Dendritic cell treated with granulocyte-macrophage colony-stimulating factor and Interleukin-4, amounts not matched to agents 40 ng/mL and 50 ng/mL, for 4 days (primary cell): ENCODE measurements at regions not wholly inside any gene's neighbourhood (a gene's known extent, or its start where the extent isn't known, plus 50 kb on each side); places are given as distances from the start of the nearest gene placed in this dataset.

Source experiments
- H3K27ac Mint-ChIP-seq: one replicate; pipeline ENCODE4 v1.8.0; 2022; ENCODE audit warnings: mild to moderate bottlenecking, mixed read lengths
- H3K27me3 Mint-ChIP-seq: one replicate; pipeline ENCODE4 v1.8.0; 2022; ENCODE audit warnings: mild to moderate bottlenecking, mixed read lengths
- H3K36me3 Mint-ChIP-seq: one replicate; pipeline ENCODE4 v1.8.0; 2022; ENCODE audit warnings: low read depth, mixed read lengths
- H3K4me1 Mint-ChIP-seq: one replicate; pipeline ENCODE4 v1.8.0; 2022; ENCODE audit warnings: low read depth, mixed read lengths
- H3K4me3 Mint-ChIP-seq: one replicate; pipeline ENCODE4 v1.8.0; 2022; ENCODE audit warnings: mild to moderate bottlenecking, moderate library complexity, mixed read lengths
- H3K9me3 Mint-ChIP-seq: one replicate; pipeline ENCODE4 v1.8.0; 2022; ENCODE audit warnings: mixed read lengths
- intact Hi-C: fragments of 100-400 bp; cut with micrococcal nuclease; formaldehyde crosslinking; loops from one replicate; pipeline ENCODE4 v1.15.0; 2022

DNA sequence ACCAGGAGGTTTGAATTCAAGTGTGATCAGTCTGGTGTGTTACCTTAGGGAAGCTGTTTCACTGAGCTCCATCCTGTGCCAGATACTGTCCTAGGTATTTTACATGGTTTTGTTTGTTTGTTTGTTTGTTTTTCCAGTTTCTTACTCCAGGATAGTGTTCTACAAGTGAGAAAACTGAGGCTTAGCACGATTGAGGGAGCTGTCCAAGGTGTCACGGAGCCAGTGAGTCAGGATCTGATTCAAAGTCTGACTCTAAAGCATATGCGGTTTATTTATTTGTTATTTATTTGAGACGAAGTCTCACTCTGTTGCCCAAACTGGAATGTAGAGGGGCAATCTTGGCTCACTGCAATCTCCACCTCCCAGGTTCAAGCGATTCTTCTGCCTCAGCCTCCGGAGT lies 79.7 kb upstream of the GNG2 start:
- H3K4me1 Mint-ChIP-seq, result peaks cover 24% of the 10 kb centered on the region
- H3K9me3 Mint-ChIP-seq, result peaks cover 13% of the 10 kb centered on the region
- peaks cover 22% of the 10 kb centered on the region for H3K27me3 Mint-ChIP-seq

DNA sequence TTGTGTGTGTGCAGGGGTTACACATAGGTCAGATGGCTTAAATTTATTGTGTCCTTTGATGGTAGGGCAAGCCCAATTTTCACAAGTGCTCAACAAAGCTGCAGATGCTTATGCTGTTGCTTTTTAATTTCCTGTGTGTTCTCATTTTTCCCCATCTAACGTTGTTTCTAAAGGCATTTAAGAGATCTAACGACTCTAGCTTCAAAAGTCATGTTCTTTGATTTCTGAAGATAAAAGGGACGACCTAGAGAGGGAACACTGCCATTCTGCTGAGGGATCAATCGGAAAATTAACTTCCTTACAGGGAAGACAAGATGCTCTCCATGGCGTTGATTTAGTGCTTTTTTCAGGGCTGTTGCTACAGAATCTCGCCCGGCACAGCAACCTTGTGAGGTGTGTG lies 79.0 kb upstream of the GNG2 start:
- H3K27me3 Mint-ChIP-seq, result peaks cover 18% of the 10 kb centered on the region
- intact Hi-C loops, result loop anchor here (2.0 to 5.0 kb wide), 4 partner anchors 61 to 411 kb away; partner anchors contain the start of gene FRMD6
- no peak overlapping the region for H3K4me3 Mint-ChIP-seq
- H3K27ac Mint-ChIP-seq, result no peak overlapping the region
- peaks cover 15% of the 10 kb centered on the region for H3K36me3 Mint-ChIP-seq
- peaks cover 19% of the 10 kb centered on the region for H3K9me3 Mint-ChIP-seq
- peaks cover 19% of the 10 kb centered on the region for H3K4me1 Mint-ChIP-seq

More for the DNA sequence above, 79.7 kb upstream of the GNG2 start:
- peaks cover 9% of the 10 kb centered on the region for H3K36me3 Mint-ChIP-seq
- H3K27ac Mint-ChIP-seq, result no peak overlapping the region
- intact Hi-C loops, result loop anchor here (2.0 to 5.0 kb wide), 4 partner anchors 62 to 410 kb away; partner anchors contain the start of gene FRMD6
- H3K4me3 Mint-ChIP-seq, result no peak overlapping the region

DNA sequence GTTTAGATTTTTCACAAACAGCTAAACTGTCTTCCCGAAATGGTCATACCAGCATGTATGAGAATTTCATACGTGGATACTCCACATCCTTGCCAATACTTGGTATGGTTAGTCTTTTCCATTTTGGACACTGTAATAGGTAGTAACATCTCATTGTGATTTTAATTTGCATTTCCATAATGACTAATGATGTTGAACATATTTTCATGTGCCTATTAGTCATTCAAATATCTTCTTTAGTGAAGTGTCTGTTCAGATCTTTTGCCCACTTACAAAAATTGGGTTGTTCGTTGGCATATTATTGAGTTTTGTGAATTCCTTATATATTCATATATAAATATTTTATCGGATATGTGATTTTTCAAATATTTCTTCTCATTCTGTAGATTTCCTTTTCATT lies 78.0 kb upstream of the GNG2 start:
- Mint-ChIP-seq H3K9me3 (peaks cover 30% of the 10 kb centered on the region), H3K27ac (no peak overlapping the region), H3K27me3 (peaks cover 16% of the 10 kb centered on the region), H3K4me1 (peaks cover 17% of the 10 kb centered on the region), H3K4me3 (no peak overlapping the region), H3K36me3 (peaks cover 26% of the 10 kb centered on the region)
- intact Hi-C loops, result loop anchor here (5.0 kb wide), 2 partner anchors 60 to 130 kb away; partner anchors contain the start of gene FRMD6

DNA sequence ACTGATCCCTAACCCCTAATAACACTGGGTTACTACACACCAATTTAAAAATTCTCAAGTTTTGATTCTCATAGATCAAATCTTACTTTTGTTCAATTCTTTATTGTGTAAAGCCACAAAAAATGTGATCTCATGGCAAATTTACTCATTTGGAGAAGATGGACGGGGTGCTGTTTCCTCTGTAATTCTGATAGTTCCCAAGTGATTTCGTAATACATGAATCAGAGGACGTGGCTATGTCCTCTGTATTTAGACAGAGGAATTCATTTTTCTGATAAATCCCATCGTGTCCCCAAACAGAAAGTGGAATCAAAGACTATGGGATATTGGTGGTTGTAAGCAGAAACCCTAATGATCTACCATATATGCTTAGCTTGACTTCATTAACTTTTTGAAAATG lies 76.6 kb upstream of the GNG2 start:
- intact Hi-C loops, result loop anchor here (5.0 kb wide), 2 partner anchors 59 to 131 kb away; partner anchors contain the start of gene FRMD6
- H3K27me3 Mint-ChIP-seq, result peaks cover 6% of the 10 kb centered on the region

DNA sequence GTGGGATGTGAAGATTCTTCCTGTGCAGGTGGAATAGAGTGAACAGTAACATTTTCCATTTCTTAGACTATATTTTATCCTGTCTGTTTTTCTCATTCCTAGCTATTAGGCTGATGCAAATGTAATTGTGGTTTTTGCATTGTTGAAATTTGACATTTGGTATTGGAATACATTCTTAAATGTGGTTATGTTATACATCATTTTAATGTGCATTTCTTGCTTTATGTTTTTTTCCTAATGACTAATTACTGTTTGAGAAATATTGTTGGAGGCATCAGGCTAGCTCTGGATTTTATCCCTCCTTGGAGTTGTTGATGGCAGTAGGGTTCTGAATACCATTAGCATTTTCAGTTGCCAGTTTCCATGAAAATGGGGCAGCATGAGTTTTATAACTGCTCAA lies 75.9 kb upstream of the GNG2 start:
- Mint-ChIP-seq H3K4me3 (no peak overlapping the region), H3K36me3 (peaks cover 30% of the 10 kb centered on the region), H3K4me1 (peaks cover 26% of the 10 kb centered on the region), H3K9me3 (peaks cover 32% of the 10 kb centered on the region), H3K27ac (no peak overlapping the region), H3K27me3 (peaks cover 4% of the 10 kb centered on the region)
- intact Hi-C loops, result loop anchor here (5.0 kb wide), 2 partner anchors 58 to 132 kb away; partner anchors contain the start of gene FRMD6

More for the DNA sequence above, 76.6 kb upstream of the GNG2 start:
- no peak overlapping the region for H3K27ac Mint-ChIP-seq
- H3K36me3 Mint-ChIP-seq, result peaks cover 30% of the 10 kb centered on the region
- peaks cover 32% of the 10 kb centered on the region for H3K9me3 Mint-ChIP-seq
- H3K4me3 Mint-ChIP-seq, result no peak overlapping the region
- peaks cover 19% of the 10 kb centered on the region for H3K4me1 Mint-ChIP-seq

DNA sequence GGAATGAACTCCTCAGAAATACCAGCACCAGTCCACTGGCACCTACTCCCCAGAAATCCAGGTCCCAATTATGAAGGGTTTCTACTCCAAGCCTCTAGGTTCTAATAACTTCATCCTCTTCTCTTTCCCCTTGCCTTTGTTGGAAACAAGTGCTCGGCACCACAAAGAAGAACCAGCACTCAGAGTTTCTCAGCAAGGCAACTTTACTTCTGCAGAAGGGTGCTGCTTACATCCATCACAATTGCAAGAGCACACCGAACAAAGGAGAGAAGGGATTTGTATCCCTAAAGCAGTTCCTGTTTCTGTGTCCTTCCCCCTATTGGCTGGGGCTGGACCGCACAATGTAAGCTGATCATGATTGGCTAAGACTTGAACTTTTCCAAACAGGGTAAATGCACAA lies 74.2 kb upstream of the GNG2 start:
- intact Hi-C loops, result loop anchor here (5.0 kb wide), 1 partner anchor 76 kb away; the partner anchor contains the start of gene GNG2
- peaks cover 3% of the 10 kb centered on the region for H3K27me3 Mint-ChIP-seq

DNA sequence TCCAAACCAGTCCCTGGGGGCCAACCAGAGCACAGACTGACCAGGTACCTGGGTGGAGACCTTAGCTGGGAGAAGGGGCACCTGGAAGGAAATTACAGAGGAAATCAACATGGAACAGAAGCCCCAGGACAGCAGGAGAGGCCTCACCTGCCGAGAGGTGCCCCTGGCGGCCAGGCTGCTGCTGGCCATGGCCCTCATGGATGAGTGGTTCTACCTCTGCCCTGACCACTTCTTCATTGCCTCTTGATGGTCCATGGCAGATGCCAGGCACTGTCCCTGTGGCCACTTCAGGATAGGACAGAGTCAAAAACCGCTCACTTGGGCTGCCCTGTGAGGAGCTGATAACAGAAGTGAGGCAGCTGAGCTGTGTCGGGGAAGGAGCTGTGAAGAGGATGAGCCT lies 73.1 kb upstream of the GNG2 start:
- H3K27ac Mint-ChIP-seq, result peak overlapping the region; percentile 61
- peaks cover 32% of the 10 kb centered on the region for H3K9me3 Mint-ChIP-seq
- H3K4me1 Mint-ChIP-seq, result peaks cover 46% of the 10 kb centered on the region
- peaks cover 30% of the 10 kb centered on the region for H3K36me3 Mint-ChIP-seq
- H3K4me3 Mint-ChIP-seq, result no peak overlapping the region
- peaks cover 3% of the 10 kb centered on the region for H3K27me3 Mint-ChIP-seq
- intact Hi-C loops, result loop anchor here (5.0 kb wide), 1 partner anchor 75 kb away; the partner anchor contains the start of gene GNG2

More for the DNA sequence above, 74.2 kb upstream of the GNG2 start:
- Mint-ChIP-seq H3K27ac (no peak overlapping the region), H3K4me1 (peaks cover 35% of the 10 kb centered on the region), H3K9me3 (peaks cover 32% of the 10 kb centered on the region), H3K4me3 (no peak overlapping the region), H3K36me3 (peaks cover 30% of the 10 kb centered on the region)

DNA sequence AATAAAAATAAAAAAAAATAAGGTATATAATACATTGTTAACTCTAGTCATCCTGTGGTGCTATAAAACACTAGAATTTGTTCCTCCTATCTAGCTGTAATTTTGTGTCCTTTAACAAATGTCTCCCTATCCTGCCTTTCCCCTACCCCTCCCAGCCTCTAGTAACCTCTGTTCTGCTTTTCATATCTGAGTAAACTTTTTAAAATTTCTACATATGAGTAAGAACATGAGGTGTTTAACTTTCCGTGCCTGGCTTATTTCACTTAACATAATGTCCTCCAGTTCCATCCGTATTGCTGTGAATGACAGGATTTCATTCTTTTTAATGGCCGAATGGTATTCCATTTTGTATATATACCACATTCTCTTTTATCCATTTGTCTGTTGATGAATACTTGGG lies 71.3 kb upstream of the GNG2 start:
- no peak overlapping the region for H3K4me3 Mint-ChIP-seq
- peaks cover 30% of the 10 kb centered on the region for H3K36me3 Mint-ChIP-seq
- peaks cover 3% of the 10 kb centered on the region for H3K27me3 Mint-ChIP-seq
- intact Hi-C loops, result loop anchor here (5.0 kb wide), 1 partner anchor 73 kb away; the partner anchor contains the start of gene GNG2
- peaks cover 32% of the 10 kb centered on the region for H3K9me3 Mint-ChIP-seq
- H3K4me1 Mint-ChIP-seq, result peaks cover 40% of the 10 kb centered on the region
- H3K27ac Mint-ChIP-seq, result peak overlapping the region; percentile 86

DNA sequence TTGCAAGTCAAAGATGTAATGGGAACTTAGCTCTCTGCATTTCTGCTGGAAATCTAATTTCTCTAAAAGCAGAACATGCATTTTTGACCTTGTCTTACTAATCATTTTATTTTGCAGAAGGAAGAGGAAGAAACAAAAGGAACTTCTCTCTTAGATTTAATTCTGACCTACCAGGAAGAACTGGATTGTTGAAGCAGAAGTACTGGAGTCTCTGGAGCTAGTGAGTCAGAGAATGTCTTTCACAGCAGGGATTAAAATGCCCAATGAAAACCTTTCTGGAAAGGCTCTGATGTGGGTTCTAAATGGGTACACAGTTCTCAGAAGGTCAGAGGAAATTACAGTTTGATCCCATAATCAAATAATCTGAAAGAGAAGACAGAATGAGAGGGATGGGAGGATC lies 70.8 kb upstream of the GNG2 start:
- intact Hi-C loops, result loop anchor here (5.0 kb wide), 1 partner anchor 73 kb away; the partner anchor contains the start of gene GNG2
- Mint-ChIP-seq H3K36me3 (peaks cover 30% of the 10 kb centered on the region), H3K27ac (peak overlapping the region; percentile 86)

DNA sequence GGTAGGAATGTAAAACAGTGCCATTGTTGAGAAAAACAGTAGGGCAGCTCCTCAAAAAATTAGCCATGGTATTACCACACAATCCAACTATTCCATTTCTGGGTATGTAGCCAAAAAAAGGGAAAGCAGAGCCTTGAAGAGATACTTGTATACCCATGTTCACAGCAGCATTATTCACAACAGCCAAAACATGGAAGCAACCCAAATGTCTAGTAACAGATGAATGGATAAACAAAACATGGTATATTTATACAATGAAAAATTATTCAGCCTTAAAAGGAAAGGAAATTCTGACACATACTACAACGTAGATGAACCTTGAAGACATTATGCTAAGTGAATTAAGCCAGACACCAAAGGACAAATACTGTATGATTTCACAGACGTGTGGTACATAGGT lies 67.6 kb upstream of the GNG2 start:
- Mint-ChIP-seq H3K9me3 (no peaks in the 10 kb centered on the region), H3K36me3 (no peaks in the 10 kb centered on the region), H3K4me3 (no peak overlapping the region), H3K27ac (no peak overlapping the region), H3K27me3 (no peaks in the 10 kb centered on the region), H3K4me1 (peaks cover 40% of the 10 kb centered on the region)
- intact Hi-C loops, result loop anchor here (5.0 kb wide), 1 partner anchor 54 kb away; no protein-coding TSS in a partner anchor

More for the DNA sequence above, 70.8 kb upstream of the GNG2 start:
- peaks cover 3% of the 10 kb centered on the region for H3K27me3 Mint-ChIP-seq
- peak overlapping the region; percentile 2 for H3K4me3 Mint-ChIP-seq
- peaks cover 40% of the 10 kb centered on the region for H3K4me1 Mint-ChIP-seq
- peaks cover 30% of the 10 kb centered on the region for H3K9me3 Mint-ChIP-seq

DNA sequence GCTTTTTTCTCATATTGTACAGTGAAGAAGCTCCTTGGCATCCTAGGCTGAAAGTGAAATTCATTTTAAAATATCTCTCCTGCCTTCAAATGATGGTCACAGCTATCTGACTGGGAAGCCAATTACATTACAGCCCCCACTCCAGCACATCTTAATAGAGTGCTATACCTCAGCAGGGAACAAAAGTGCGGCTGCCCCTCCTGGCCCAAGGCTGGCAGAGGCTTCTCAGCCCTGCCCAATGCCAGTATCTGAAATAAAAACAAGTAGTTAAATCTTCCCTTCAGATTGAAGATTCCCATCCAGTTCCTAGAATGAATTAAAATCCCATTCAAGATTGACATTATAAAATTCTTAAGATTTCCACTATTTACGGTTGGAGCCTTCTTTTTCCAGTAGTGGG lies 54.9 kb upstream of the GNG2 start:
- H3K4me1 Mint-ChIP-seq, result no peaks in the 10 kb centered on the region
- H3K9me3 Mint-ChIP-seq, result peaks cover 12% of the 10 kb centered on the region
- no peak overlapping the region for H3K4me3 Mint-ChIP-seq

DNA sequence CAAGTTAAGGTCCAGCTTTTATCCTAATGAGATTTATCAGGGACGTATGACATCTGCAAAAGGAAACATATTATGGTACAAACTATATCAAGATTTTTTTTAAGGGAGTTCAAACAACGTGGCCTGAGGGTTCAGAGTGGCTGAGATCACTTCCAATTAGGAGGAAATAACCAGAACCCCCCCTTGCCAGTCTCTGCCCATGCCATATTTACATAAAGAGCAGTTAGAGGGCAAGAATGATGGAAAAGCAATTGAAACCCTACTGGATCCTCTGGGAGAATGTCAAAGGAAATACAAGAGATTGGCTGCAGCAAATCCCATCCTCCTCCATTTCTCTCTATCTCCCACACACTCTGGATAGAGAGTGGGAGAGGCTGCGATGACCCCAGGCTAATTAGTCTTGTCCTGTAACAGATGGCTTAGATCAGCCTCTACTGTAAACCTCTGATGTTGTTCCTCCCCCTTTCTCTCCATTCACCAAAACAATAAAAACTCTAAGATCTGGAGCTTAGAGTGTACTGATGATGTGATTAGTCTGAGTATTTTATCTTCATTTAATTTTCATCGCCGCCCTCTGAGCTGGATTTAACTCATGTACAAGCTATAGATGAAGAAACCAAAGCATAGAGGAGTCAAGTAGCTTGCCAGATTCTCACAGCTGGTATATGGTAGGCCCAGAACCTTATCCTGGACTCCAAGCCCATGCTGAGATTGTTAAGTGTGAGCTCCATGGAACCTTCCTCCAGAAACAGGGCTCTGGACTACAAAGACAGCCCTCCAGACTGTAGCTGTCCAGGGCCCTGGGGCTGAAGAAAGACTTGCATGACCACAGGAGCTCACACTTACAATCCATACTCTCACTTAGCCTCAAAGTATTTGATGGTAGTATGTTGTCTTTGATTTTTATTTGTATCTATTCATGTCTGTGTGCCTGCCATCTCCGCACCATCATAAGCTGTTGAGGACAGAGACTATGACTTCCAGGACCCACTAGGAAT lies 54.1 kb upstream of the GNG2 start:
- H3K36me3 Mint-ChIP-seq, result no peaks in the 10 kb centered on the region
- intact Hi-C loops, result no loop called here
- H3K27ac Mint-ChIP-seq, result no peak overlapping the region

More for the DNA sequence above, 54.9 kb upstream of the GNG2 start:
- H3K36me3 Mint-ChIP-seq, result no peaks in the 10 kb centered on the region
- no peak overlapping the region for H3K27ac Mint-ChIP-seq
- H3K27me3 Mint-ChIP-seq, result peaks cover 1% of the 10 kb centered on the region
- intact Hi-C loops, result no loop called here

DNA sequence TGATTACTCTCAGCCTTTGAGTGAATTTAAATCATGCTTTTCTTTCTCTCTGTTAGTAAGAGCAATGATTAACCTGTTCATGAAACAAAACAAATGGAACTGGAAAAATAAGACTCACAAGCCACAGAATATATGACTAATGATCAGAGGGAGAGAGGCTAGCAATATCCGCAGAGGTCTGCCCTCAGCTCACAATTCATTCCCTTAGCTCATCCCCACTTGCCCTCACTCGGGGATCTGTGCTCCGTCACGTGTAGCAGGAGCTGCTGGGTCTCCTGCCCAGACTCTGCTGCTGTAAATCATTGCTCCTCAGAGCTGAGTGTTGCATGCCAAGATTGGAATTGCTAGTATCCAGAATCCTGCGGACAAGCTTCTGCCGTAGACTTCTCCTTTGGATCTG lies 53.1 kb upstream of the GNG2 start:
- Mint-ChIP-seq H3K4me1 (peaks cover 1% of the 10 kb centered on the region), H3K36me3 (no peaks in the 10 kb centered on the region), H3K27me3 (peaks cover 1% of the 10 kb centered on the region), H3K9me3 (peaks cover 12% of the 10 kb centered on the region), H3K27ac (no peak overlapping the region), H3K4me3 (no peak overlapping the region)
- intact Hi-C loops, result no loop called here

More for the DNA sequence above, 54.1 kb upstream of the GNG2 start:
- peaks cover 1% of the 10 kb centered on the region for H3K27me3 Mint-ChIP-seq
- H3K4me1 Mint-ChIP-seq, result no peaks in the 10 kb centered on the region
- H3K4me3 Mint-ChIP-seq, result no peak overlapping the region
- H3K9me3 Mint-ChIP-seq, result peaks cover 12% of the 10 kb centered on the region
